HepG2 (cell line): ENCODE measurements at regions not wholly inside any gene's neighbourhood (a gene's known extent, or its start where the extent isn't known, plus 50 kb on each side); places are given as distances from the start of the nearest gene placed in this dataset.

Experiments used
- ATAC-seq: fragments of 200-7000 bp; cut with Tn5 transposase; 3 replicates; pipeline ENCODE4 v1.9.1; 2020; ENCODE audit warnings: mild to moderate bottlenecking, moderate library complexity
- BruUV-seq: library from RNA; stranded (reverse); fragments of 400-500 nt; replicated peaks from 2 replicates; lab custom pipeline; 2021; lab: Mats Ljungman, UMichigan
- CTCF ChIA-PET: fragments of 300-600 bp; formaldehyde crosslinking; extraction: SDS; loops from one replicate; lab custom pipeline; 2021; ENCODE audit warnings: low total read pairs, inconsistent platforms, low intra/inter-chr PET ratio; lab: Yijun Ruan, JAX
- POLR2A ChIA-PET: fragments of 350-600 bp; sonication (Branson Sonifier 250); formaldehyde crosslinking; loops from one replicate; lab custom pipeline; 2020; ENCODE audit warnings: antibody characterized with exemption, inconsistent platforms; lab: Yijun Ruan, JAX
- DNase-seq: peaks from one replicate; pipeline ENCODE4 v3.0.0-alpha.2; 2015; ENCODE audit warnings: low spot score
- FAIRE-seq: peaks from 3 replicates; lab custom pipeline; 2011; peaks lifted over from hg19 to GRCh38; lab: Jason Lieb, UNC
- H2AFZ ChIP-seq: one replicate; pipeline ENCODE4 v1.6.1; 2011; ENCODE audit warnings: low read length, inconsistent platforms
- H3K27ac ChIP-seq: fragments of 300-600 bp; 3 replicates; pipeline ENCODE4 v1.8.0; 2011; ENCODE audit warnings: mixed run types, mild to moderate bottlenecking, mixed read lengths, low read length, inconsistent platforms; ENCODE audit not compliant: insufficient read depth; ENCODE audit errors: extremely low read length
- H3K27me3 ChIP-seq, 2 experiments: fragments of 200-600 bp in 1 of 2; 2 replicates in 1 of 2; 3 replicates in 1 of 2; pipeline versions ENCODE4 v1.6.0 to v1.8.0; 2011; ENCODE audit warnings: low read length in 2 of 2, mild to moderate bottlenecking in 2 of 2, moderate library complexity in 2 of 2, inconsistent platforms in 1 of 2; ENCODE audit not compliant: insufficient read depth in 2 of 2, control insufficient read depth in 1 of 2
- H3K36me3 ChIP-seq, 2 experiments: fragments of 200-600 bp in 1 of 2; replicated peaks in 1 of 2; 2 replicates in 1 of 2; 3 replicates in 1 of 2; pipeline versions ENCODE4 v1.5.1 to v1.8.0; 2011; ENCODE audit warnings: low read length in 2 of 2, inconsistent platforms in 1 of 2; ENCODE audit not compliant: insufficient read depth in 2 of 2, control insufficient read depth in 1 of 2
- H3K4me1 ChIP-seq: 2 replicates; pipeline ENCODE4 v1.5.1; 2012; ENCODE audit warnings: low read length, inconsistent platforms; ENCODE audit not compliant: insufficient read depth
- H3K4me2 ChIP-seq: 2 replicates; pipeline ENCODE4 v1.6.0; 2011; ENCODE audit warnings: low read depth, low read length, inconsistent platforms
- H3K4me3 ChIP-seq, 3 experiments: fragments of 200-600 bp in 1 of 3; sonication (generic), shearing (Covaris generic) in 1 of 3; replicated peaks in 1 of 3; 2 replicates each; pipeline ENCODE4 v1.5.1; 2011 to 2016; ENCODE audit warnings: low read length in 3 of 3, inconsistent platforms in 2 of 3, low read depth in 2 of 3, mild to moderate bottlenecking in 2 of 3, control low read depth in 1 of 3, mixed read lengths in 1 of 3; ENCODE audit not compliant: insufficient read depth in 1 of 3
- H3K79me2 ChIP-seq: one replicate; pipeline ENCODE4 v1.6.1; 2011; ENCODE audit warnings: low read length, inconsistent platforms; ENCODE audit not compliant: insufficient read depth
- H3K9ac ChIP-seq: 2 replicates; pipeline ENCODE4 v1.6.0; 2011; ENCODE audit warnings: mild to moderate bottlenecking, low read depth, low read length, inconsistent platforms; ENCODE audit not compliant: insufficient read depth
- H3K9me3 ChIP-seq: 2 replicates; pipeline ENCODE4 v1.5.1; 2012; ENCODE audit warnings: mild to moderate bottlenecking, low read length
- H4K20me1 ChIP-seq: 2 replicates; pipeline ENCODE4 v1.6.0; 2011; ENCODE audit warnings: inconsistent platforms, mild to moderate bottlenecking, low read length, moderate library complexity; ENCODE audit not compliant: insufficient read depth
- ATF3 ChIP-seq: sonication (generic); formaldehyde crosslinking; IDR thresholded peaks from 2 replicates; pipeline ENCODE4 v1.4.0; 2020; ENCODE audit warnings: missing genetic modification reagents
- DRAP1 ChIP-seq: IDR thresholded peaks from 2 replicates; pipeline ENCODE4 v1.6.1; 2016; ENCODE audit warnings: missing genetic modification reagents, missing compliant biosample characterization
- FOSL2 ChIP-seq: sonication (generic); formaldehyde crosslinking; IDR thresholded peaks from 2 replicates; pipeline ENCODE4 v1.4.0; 2020; ENCODE audit warnings: missing genetic modification reagents
- HOXD1 ChIP-seq: sonication (generic); formaldehyde crosslinking; IDR thresholded peaks from 2 replicates; pipeline ENCODE4 v1.5.0; 2020; ENCODE audit warnings: missing genetic modification reagents
- MED8 ChIP-seq: sonication (generic); formaldehyde crosslinking; IDR thresholded peaks from 2 replicates; pipeline ENCODE4 v1.8.1; 2023; ENCODE audit warnings: mild to moderate bottlenecking, missing genetic modification reagents; ENCODE audit not compliant: insufficient replicate concordance
- NCOA2 ChIP-seq: sonication (generic); formaldehyde crosslinking; IDR thresholded peaks from 2 replicates; pipeline ENCODE4 v1.8.0; 2022; ENCODE audit warnings: inconsistent platforms
- SNRNP70 ChIP-seq: fragments of 200-400 bp; formaldehyde crosslinking; IDR thresholded peaks from 2 replicates; pipeline ENCODE4 v1.6.1; 2017; ENCODE audit warnings: mild to moderate bottlenecking, low read depth, low read length, moderate library complexity
- SRY ChIP-seq: sonication (generic); formaldehyde crosslinking; IDR thresholded peaks from 2 replicates; pipeline ENCODE4 v1.8.0; 2022; ENCODE audit warnings: mild to moderate bottlenecking, missing genetic modification reagents
- SYNCRIP ChIP-seq: fragments of 200-400 bp; formaldehyde crosslinking; IDR thresholded peaks from 2 replicates; pipeline ENCODE4 v1.6.1; 2018; ENCODE audit warnings: mild to moderate bottlenecking, low read depth, low read length; ENCODE audit not compliant: insufficient read depth
- THAP9 ChIP-seq: sonication (generic); formaldehyde crosslinking; IDR thresholded peaks from 2 replicates; pipeline ENCODE4; 2020; ENCODE audit warnings: missing genetic modification reagents, mild to moderate bottlenecking, borderline replicate concordance
- ZNF121 ChIP-seq: sonication (generic); formaldehyde crosslinking; IDR thresholded peaks from 2 replicates; pipeline ENCODE4 v1.5.0; 2020; ENCODE audit warnings: mild to moderate bottlenecking, missing genetic modification reagents
- ZNF280B ChIP-seq: sonication (generic); formaldehyde crosslinking; IDR thresholded peaks from 2 replicates; pipeline ENCODE4 v1.5.0; 2020; ENCODE audit warnings: missing genetic modification reagents, mild to moderate bottlenecking, borderline replicate concordance
- ZNF350 ChIP-seq: sonication (generic); formaldehyde crosslinking; IDR thresholded peaks from 2 replicates; pipeline ENCODE4 v1.4.0; 2020; ENCODE audit warnings: mild to moderate bottlenecking, low read depth, missing genetic modification reagents, borderline replicate concordance
- ZNF652 ChIP-seq: IDR thresholded peaks from 2 replicates; pipeline ENCODE4 v1.6.1; 2016; ENCODE audit warnings: low read depth, borderline replicate concordance
- WGBS: methylation state at CpG from one replicate; pipeline ENCODE4 v1.1.6; 2017; ENCODE audit warnings: low lambda C conversion rate; 5-methylcytosine and 5-hydroxymethylcytosine counted together
- in situ Hi-C: cut with HindIII; loops from 2 replicates; pipeline ENCODE4 v1.10.0; 2017; ENCODE audit warnings: low pct_unique_long_range_greater_than_20kb; ENCODE audit not compliant: extremely low pct_ligation_motif_present
- intact Hi-C: fragments of 100-400 bp; cut with micrococcal nuclease; formaldehyde crosslinking; loops from one replicate; pipeline ENCODE4 v1.10.0; 2022; ENCODE audit not compliant: unreplicated experiment

- TF ChIP-seq THAP9 (CRISPR knock-in tag): no peak
- no peak for TF ChIP-seq ZNF280B (CRISPR knock-in tag)
- TF ChIP-seq SRY (CRISPR knock-in tag): no peak
- no peak for TF ChIP-seq HOXD1
- no peak for TF ChIP-seq ATF3 (CRISPR knock-in tag)
- TF ChIP-seq ZNF121: no peak
- no peak for TF ChIP-seq FOSL2 (CRISPR knock-in tag)
- no peak for TF ChIP-seq NCOA2 (CRISPR knock-in tag)
- no peak for TF ChIP-seq ZNF652
Measured at GRCh38 chr7:38086857-38087256, 91.2 kb upstream of the STARD3NL start (continued).

- Histone ChIP-seq H3K79me2 (no peaks in the 10 kb centered on the region), H2AFZ (no peak overlapping the region), H3K36me3 (no peaks in the 10 kb centered on the region), H3K9me3 (peaks cover 21% of the 10 kb centered on the region), H3K4me2 (no peak overlapping the region), H3K4me3 (no peak overlapping the region), H3K27ac (no peak overlapping the region), H3K9ac (no peak overlapping the region), H3K4me1 (no peaks in the 10 kb centered on the region), H3K27me3 (no peaks in the 10 kb centered on the region), H4K20me1 (no peaks in the 10 kb centered on the region)
- CTCF ChIA-PET: no interaction called here
- no TSS peak for BruUV-seq
- POLR2A ChIA-PET: no interaction called here
- FAIRE-seq: no peak
- 0% methylated on average over 1 of the region's 1 CpG for WGBS
- in situ Hi-C loops (loop anchor here (10.0 to 25.0 kb wide), 2 partner anchors 198 to 210 kb away; no protein-coding TSS in a partner anchor), intact Hi-C loops (no loop called here)
- no peak for TF ChIP-seq SNRNP70
- no peak for TF ChIP-seq MED8 (CRISPR knock-in tag)
- TF ChIP-seq SYNCRIP: no peak
- no peak for TF ChIP-seq DRAP1
- no peak for TF ChIP-seq ZNF350 (CRISPR knock-in tag)
- DNase-seq: no peak
- ATAC-seq: no peak
Measured at GRCh38 chr7:38102507-38102906, 75.5 kb upstream of the STARD3NL start.
